SKM-1 treated with dmso at 0.1 percent for 144 hours (cell line): ENCODE measurements at regions not wholly inside any gene's neighbourhood (a gene's known extent, or its start where the extent isn't known, plus 50 kb on each side); places are given as distances from the start of the nearest gene placed in this dataset.
"Not testable (repeated sequence)": the region's sequence is repeated elsewhere in the genome, so short reads cannot be mapped to it uniquely, and the experiment has no call there.

Source experiments
- DNase-seq: peaks from one replicate; lab custom pipeline; 2025; ENCODE audit not compliant: unreplicated experiment; lab: John Stamatoyannopoulos, UW

GRCh38 chr11:70547821-70548670 is 149.7 kb downstream of the CTTN start:
- no peak for DNase-seq

GRCh38 chr11:70548976-70549375 is 150.6 kb downstream of the CTTN start:
- DNase-seq, result no peak

- DNase-seq, result no peak
Measured at GRCh38 chr11:70549386-70549785, 151.1 kb downstream of the CTTN start.

GRCh38 chr11:70549796-70550195 is 151.5 kb downstream of the CTTN start:
- no peak for DNase-seq

- no peak for DNase-seq
Measured at GRCh38 chr11:70550456-70551195, 152.3 kb downstream of the CTTN start.

- no peak for DNase-seq
Measured at GRCh38 chr11:70551351-70552166, 153.2 kb downstream of the CTTN start.

GRCh38 chr11:70552167-70553150 is 154.1 kb downstream of the CTTN start:
- DNase-seq, result no peak

GRCh38 chr11:70555078-70555477 is 156.7 kb downstream of the CTTN start:
- DNase-seq, result no peak

- no peak for DNase-seq
Measured at GRCh38 chr11:70556884-70557741, 158.8 kb downstream of the CTTN start.

GRCh38 chr11:70557742-70558485 is 159.6 kb downstream of the CTTN start:
- no peak for DNase-seq

- no peak for DNase-seq
Measured at GRCh38 chr11:70558681-70559080, 160.4 kb downstream of the CTTN start.

GRCh38 chr11:70559516-70559915 is 161.2 kb downstream of the CTTN start:
- no peak for DNase-seq

- not testable (repeated sequence) for DNase-seq
Measured at GRCh38 chr11:70560621-70561020, 162.3 kb downstream of the CTTN start.

- DNase-seq, result no peak
Measured at GRCh38 chr11:70566768-70567530, 168.6 kb downstream of the CTTN start.

- no peak for DNase-seq
Measured at GRCh38 chr11:70567680-70568034, 169.3 kb downstream of the CTTN start.

GRCh38 chr11:70568035-70568813 is 169.9 kb downstream of the CTTN start:
- peak; percentile 6 for DNase-seq
